Hepatocyte (in vitro differentiated cells): ENCODE measurements at regions not wholly inside any gene's neighbourhood (a gene's known extent, or its start where the extent isn't known, plus 50 kb on each side); places are given as distances from the start of the nearest gene placed in this dataset.
"Not testable (repeated sequence)": the region's sequence is repeated elsewhere in the genome, so short reads cannot be mapped to it uniquely, and the experiment has no call there.

Source experiments
- DNase-seq: peaks from one replicate; pipeline ENCODE4 v3.0.0-alpha.2; 2016; ENCODE audit warnings: low spot score
- H2AFZ ChIP-seq: fragments of 200-600 bp; sonication (generic); 2 replicates; pipeline ENCODE4 v1.6.0; 2016; ENCODE audit warnings: antibody characterized with exemption, mild to moderate bottlenecking
- H3K27ac ChIP-seq: fragments of 200-600 bp; sonication (generic); 2 replicates; pipeline ENCODE4 v1.5.1; 2016; ENCODE audit warnings: mild to moderate bottlenecking
- H3K27me3 ChIP-seq: fragments of 200-600 bp; sonication (generic); 2 replicates; pipeline ENCODE4 v1.6.1; 2016
- H3K36me3 ChIP-seq: fragments of 200-600 bp; sonication (generic); replicated peaks from 2 replicates; pipeline ENCODE4 v1.5.1; 2016; ENCODE audit warnings: low read depth; ENCODE audit not compliant: insufficient read depth
- H3K4me1 ChIP-seq: fragments of 200-600 bp; sonication (generic); 2 replicates; pipeline ENCODE4 v1.5.1; 2016; ENCODE audit warnings: mild to moderate bottlenecking, moderate library complexity; ENCODE audit not compliant: insufficient read depth
- H3K4me2 ChIP-seq: fragments of 200-600 bp; sonication (generic); 2 replicates; pipeline ENCODE4 v1.6.0; 2016
- H3K4me3 ChIP-seq: fragments of 200-600 bp; sonication (generic); 2 replicates; pipeline ENCODE4 v1.5.1; 2016; ENCODE audit warnings: mild to moderate bottlenecking
- H3K79me2 ChIP-seq: fragments of 200-600 bp; sonication (generic); 2 replicates; pipeline ENCODE4 v1.6.0; 2017; ENCODE audit warnings: mild to moderate bottlenecking
- H3K9me2 ChIP-seq: fragments of 200-600 bp; sonication (generic); replicated peaks from 2 replicates; pipeline ENCODE4 v1.6.0; 2017; ENCODE audit warnings: mild to moderate bottlenecking; ENCODE audit not compliant: insufficient read depth
- H3K9me3 ChIP-seq: fragments of 200-600 bp; sonication (generic); 2 replicates; pipeline ENCODE4 v1.5.1; 2016; ENCODE audit warnings: low read depth, mild to moderate bottlenecking
- H4K20me1 ChIP-seq: fragments of 200-600 bp; sonication (generic); 2 replicates; pipeline ENCODE4 v1.6.0; 2016; ENCODE audit warnings: mild to moderate bottlenecking; ENCODE audit not compliant: insufficient read depth, poor library complexity, severe bottlenecking
- CTCF ChIP-seq: fragments of 200-600 bp; sonication (generic); IDR thresholded peaks from 2 replicates; pipeline ENCODE4 v1.5.1; 2016; ENCODE audit warnings: antibody characterized with exemption, mild to moderate bottlenecking; ENCODE audit not compliant: poor library complexity
- EZH2 ChIP-seq: fragments of 200-600 bp; sonication (generic); IDR thresholded peaks from 2 replicates; pipeline ENCODE4 v1.6.1; 2016; ENCODE audit warnings: antibody characterized with exemption, mild to moderate bottlenecking, borderline replicate concordance
- EZH2phosphoT487 ChIP-seq: fragments of 200-600 bp; sonication (generic); IDR thresholded peaks from one replicate; pipeline ENCODE4 v1.6.1; 2018; ENCODE audit warnings: antibody characterized with exemption, mild to moderate bottlenecking, low read depth, moderate library complexity; ENCODE audit not compliant: unreplicated experiment, severe bottlenecking
- WGBS: methylation state at CpG from one replicate; pipeline ENCODE4 v1.1.6; 2016; ENCODE audit warnings: low lambda C conversion rate; ENCODE audit errors: missing lambda C conversion rate; 5-methylcytosine and 5-hydroxymethylcytosine counted together

- Histone ChIP-seq H3K27me3 (no peaks in the 10 kb centered on the region), H4K20me1 (no peaks in the 10 kb centered on the region), H2AFZ (no peak overlapping the region), H3K4me2 (no peak overlapping the region), H3K79me2 (no peaks in the 10 kb centered on the region), H3K36me3 (no peaks in the 10 kb centered on the region), H3K9me3 (no peaks in the 10 kb centered on the region), H3K9me2 (no peaks in the 10 kb centered on the region), H3K4me1 (no peaks in the 10 kb centered on the region), H3K27ac (no peak overlapping the region), H3K4me3 (no peak overlapping the region)
- WGBS, result 55% methylated on average over 5 of the region's 5 CpGs
- DNase-seq, result no peak
- TF ChIP-seq CTCF, result no peak
These were observed 237.5 kb upstream of the POGK start for GRCh38 chr1:166601650-166602278.

- not testable (repeated sequence) for H3K79me2 ChIP-seq, DNase-seq, H3K27me3 ChIP-seq, H3K9me2 ChIP-seq, H3K9me3 ChIP-seq, H3K27ac ChIP-seq, H3K4me2 ChIP-seq, H3K4me3 ChIP-seq, H3K4me1 ChIP-seq, H3K36me3 ChIP-seq, H4K20me1 ChIP-seq, H2AFZ ChIP-seq
- WGBS, result 80% methylated on average over 3 of the region's 3 CpGs
These were observed 236.5 kb upstream of the POGK start for GRCh38 chr1:166602801-166603200.

- Histone ChIP-seq H3K27me3 (no peaks in the 10 kb centered on the region), H3K4me2 (no peak overlapping the region), H3K27ac (no peak overlapping the region), H3K36me3 (no peaks in the 10 kb centered on the region), H3K4me1 (no peaks in the 10 kb centered on the region), H3K9me3 (no peaks in the 10 kb centered on the region), H3K9me2 (no peaks in the 10 kb centered on the region), H4K20me1 (no peaks in the 10 kb centered on the region), H3K79me2 (no peaks in the 10 kb centered on the region), H3K4me3 (no peak overlapping the region), H2AFZ (no peak overlapping the region)
- 77% methylated on average over 5 of the region's 5 CpGs for WGBS
- DNase-seq, result peak; percentile 6
- TF ChIP-seq EZH2phosphoT487 (no peak), CTCF (no peak), EZH2 (no peak)
These were observed 236.0 kb upstream of the POGK start for GRCh38 chr1:166603296-166603695.

GRCh38 chr1:166605137-166605536, 234.1 kb upstream of the POGK start:
- Histone ChIP-seq H3K9me2 (no peaks in the 10 kb centered on the region), H3K79me2 (no peaks in the 10 kb centered on the region), H3K36me3 (no peaks in the 10 kb centered on the region), H3K27ac (peak overlapping the region; percentile 24), H2AFZ (no peak overlapping the region), H3K4me2 (peak overlapping the region; percentile 5), H3K4me1 (no peaks in the 10 kb centered on the region), H4K20me1 (no peaks in the 10 kb centered on the region), H3K9me3 (no peaks in the 10 kb centered on the region), H3K27me3 (no peaks in the 10 kb centered on the region), H3K4me3 (no peak overlapping the region)
- DNase-seq, result no peak
- TF ChIP-seq EZH2, result no peak
- TF ChIP-seq EZH2phosphoT487, result no peak
- TF ChIP-seq CTCF, result no peak
- 79% methylated on average over 7 of the region's 7 CpGs for WGBS
